OCI-LY1 (cell line): ENCODE measurements at regions not wholly inside any gene's neighbourhood (a gene's known extent, or its start where the extent isn't known, plus 50 kb on each side); places are given as distances from the start of the nearest gene placed in this dataset.

Experiments
- EZH2 ChIP-seq: fragments of 200-600 bp; sonication (generic), shearing (Covaris generic); IDR thresholded peaks from 2 replicates; pipeline ENCODE4 v1.8.0; 2017; ENCODE audit warnings: borderline replicate concordance, mixed run types, mild to moderate bottlenecking, antibody characterized with exemption, low read length, moderate library complexity, mixed read lengths
- TF ChIP-seq, protein P1 (sequence below): fragments of 200-600 bp; sonication (generic), shearing (Covaris generic); IDR thresholded peaks from 2 replicates; pipeline ENCODE4 v1.5.1; 2017; ENCODE audit warnings: mild to moderate bottlenecking, antibody characterized with exemption, low read length, moderate library complexity, mixed read lengths

DNA sequence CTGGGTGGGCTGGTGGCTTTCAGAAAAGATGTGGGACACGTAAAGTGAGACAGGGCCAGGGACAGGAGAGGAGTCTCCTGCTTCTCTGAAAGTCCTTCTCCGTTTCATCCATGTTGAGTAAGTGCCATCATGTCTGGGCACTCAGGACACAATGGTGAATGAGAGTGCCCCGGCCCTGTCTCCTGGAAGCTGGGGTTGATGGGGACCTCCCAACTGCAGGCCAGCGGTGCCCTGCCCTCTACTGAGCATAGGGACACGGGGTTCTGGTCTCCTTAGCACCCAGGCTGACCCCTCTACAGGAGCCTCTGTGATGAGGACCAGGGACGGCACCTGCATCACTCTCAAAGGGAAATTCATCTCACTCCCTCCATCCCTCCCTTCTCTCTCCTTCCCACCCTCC lies 772.3 kb downstream of the BRD1 start:
- TF ChIP-seq, protein P1, sequence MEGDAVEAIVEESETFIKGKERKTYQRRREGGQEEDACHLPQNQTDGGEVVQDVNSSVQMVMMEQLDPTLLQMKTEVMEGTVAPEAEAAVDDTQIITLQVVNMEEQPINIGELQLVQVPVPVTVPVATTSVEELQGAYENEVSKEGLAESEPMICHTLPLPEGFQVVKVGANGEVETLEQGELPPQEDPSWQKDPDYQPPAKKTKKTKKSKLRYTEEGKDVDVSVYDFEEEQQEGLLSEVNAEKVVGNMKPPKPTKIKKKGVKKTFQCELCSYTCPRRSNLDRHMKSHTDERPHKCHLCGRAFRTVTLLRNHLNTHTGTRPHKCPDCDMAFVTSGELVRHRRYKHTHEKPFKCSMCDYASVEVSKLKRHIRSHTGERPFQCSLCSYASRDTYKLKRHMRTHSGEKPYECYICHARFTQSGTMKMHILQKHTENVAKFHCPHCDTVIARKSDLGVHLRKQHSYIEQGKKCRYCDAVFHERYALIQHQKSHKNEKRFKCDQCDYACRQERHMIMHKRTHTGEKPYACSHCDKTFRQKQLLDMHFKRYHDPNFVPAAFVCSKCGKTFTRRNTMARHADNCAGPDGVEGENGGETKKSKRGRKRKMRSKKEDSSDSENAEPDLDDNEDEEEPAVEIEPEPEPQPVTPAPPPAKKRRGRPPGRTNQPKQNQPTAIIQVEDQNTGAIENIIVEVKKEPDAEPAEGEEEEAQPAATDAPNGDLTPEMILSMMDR, result no peak
- no peak for TF ChIP-seq EZH2
